Hepatic stellate cell (primary cell): ENCODE measurements at regions not wholly inside any gene's neighbourhood (a gene's known extent, or its start where the extent isn't known, plus 50 kb on each side); places are given as distances from the start of the nearest gene placed in this dataset.

Experiments
- DNase-seq: peaks from one replicate; pipeline ENCODE4 v3.0.0; 2011; ENCODE audit warnings: low spot score

DNA sequence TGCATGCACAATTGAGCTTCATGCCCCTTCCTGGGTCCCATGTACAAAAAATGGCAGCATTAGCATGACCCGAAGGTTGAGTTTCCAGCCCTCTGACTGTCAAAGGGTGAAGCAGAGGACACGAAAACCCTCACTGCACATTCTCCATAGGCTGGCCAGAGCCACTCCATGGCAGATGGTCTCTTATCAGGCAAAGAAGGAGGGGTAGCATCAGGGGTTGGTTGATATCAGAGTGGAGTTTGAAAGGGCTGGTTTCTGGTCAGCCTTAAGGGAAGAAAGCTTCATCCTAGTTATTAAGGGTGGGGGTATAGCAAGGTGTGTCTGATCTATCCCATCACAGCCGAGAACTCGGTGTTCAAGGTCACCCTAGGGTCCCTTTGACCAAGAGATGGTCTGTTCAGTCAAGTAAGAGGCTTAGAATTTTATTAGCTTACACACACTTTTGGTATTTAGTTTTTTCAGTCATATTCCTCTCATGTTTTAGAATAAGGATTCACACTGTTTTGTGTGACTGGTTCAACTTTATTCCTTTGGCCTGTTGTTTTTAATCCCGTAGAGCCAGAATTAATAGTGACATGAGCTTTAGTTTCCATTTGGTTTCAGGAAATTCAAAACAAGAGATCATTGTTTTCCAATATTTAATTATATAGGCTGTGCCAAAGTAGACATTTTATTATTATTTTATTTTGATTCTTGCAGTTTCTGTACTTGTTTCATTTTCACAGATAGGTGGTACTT, 199.9 kb upstream of the FMN2 start:
- no peak for DNase-seq

DNA sequence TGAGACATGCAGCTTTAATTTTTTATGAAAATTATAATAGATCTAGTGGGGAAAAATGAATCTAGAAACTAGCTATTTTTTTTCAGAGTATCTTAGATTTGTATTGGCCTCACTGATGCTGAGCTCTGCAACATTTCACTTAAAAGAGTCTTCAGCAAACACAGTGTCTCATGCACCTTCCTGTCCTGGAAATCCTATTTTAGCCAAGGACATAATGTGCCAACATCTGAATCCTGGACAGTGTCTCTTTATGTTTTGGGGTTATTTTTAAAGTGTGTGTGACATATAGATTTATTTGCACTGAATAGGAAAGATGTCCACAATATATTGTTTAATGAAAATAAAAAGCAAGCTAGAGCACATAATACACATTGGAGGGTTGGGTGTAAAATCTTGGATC, 199.1 kb upstream of the FMN2 start:
- no peak for DNase-seq

DNA sequence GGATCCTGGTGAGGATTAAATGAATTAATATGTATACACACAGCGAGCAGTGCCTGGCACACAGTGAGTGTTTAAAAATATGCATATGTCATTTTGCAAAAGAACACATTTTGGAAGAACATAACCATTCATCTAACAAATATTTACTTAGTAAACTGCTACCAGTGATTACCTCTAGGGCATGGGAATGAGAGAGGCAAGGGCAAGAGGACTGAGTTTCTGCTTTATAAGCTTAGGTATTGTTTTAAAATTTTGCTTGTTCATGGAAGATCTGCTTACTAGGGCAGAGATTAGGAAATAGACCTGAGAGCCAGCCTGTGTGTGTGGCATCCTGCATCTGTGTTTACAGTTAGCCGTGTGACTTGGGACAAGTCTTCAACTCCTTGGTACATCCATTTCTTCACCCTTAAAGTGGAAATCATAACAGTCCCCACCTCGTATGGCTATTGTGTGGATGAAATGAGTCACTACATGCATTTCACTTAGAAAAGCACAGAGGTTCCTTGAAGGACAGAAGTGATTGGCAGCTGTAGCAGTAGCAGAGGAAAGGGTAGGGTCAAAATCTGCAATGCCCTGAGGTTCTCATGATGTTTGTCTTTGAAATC, 198.5 kb upstream of the FMN2 start:
- no peak for DNase-seq

DNA sequence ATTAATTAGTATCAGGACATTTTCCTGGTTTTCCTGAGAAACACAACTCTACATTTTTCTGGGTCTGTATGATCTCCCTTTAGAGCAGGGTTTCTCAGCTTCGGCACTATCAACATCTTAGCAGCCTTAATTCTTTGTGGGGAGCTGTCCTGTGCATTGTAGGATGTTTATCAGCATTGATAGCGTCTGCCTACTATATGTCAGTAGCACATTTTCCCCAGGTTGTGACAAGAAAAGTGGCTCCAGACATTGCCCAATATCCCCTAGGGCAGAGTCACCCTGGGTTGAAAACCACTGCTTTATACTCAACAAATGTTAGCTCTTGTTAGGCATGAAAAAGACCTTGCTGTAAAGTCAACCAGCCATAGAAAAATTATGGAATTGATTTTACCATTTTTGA, 195.1 kb upstream of the FMN2 start:
- DNase-seq: no peak

DNA sequence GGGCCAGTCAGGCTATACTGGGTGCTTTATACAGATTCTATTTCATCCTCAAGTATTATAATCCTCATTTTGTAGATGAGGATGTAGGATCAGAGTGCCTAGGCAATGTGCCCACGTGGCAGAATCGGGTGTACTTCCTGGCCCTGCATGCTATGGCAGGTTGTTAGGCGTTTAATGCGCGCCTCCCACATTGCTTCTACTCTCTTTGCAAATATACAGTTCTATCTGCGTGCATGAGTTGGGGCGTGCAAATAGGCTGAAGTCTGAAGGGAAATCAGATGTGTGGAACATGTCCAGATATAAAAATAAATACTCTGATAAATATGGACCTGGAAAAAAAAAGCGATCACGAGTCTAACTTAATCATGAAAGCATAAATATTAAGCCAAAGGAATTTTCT, 194.7 kb upstream of the FMN2 start:
- DNase-seq: no peak

DNA sequence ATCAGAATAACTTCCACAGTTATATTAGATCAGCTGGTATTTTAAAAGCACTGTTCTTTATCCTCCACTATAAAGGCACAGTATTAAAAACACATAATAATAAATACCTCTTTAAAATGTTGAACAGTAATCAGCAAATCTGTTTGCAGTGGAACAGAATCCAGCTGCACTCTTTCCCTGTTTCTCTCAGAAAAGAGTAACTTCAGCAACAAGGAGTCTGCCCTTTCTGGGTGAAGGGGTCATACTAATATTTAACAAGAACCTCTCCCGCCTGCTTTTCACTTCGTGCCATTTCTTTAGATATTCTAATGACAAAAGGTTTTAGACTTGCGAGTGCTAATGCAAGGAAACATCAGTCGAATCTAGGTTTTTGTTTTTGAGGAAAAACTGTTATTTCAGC, 194.2 kb upstream of the FMN2 start:
- DNase-seq: no peak

DNA sequence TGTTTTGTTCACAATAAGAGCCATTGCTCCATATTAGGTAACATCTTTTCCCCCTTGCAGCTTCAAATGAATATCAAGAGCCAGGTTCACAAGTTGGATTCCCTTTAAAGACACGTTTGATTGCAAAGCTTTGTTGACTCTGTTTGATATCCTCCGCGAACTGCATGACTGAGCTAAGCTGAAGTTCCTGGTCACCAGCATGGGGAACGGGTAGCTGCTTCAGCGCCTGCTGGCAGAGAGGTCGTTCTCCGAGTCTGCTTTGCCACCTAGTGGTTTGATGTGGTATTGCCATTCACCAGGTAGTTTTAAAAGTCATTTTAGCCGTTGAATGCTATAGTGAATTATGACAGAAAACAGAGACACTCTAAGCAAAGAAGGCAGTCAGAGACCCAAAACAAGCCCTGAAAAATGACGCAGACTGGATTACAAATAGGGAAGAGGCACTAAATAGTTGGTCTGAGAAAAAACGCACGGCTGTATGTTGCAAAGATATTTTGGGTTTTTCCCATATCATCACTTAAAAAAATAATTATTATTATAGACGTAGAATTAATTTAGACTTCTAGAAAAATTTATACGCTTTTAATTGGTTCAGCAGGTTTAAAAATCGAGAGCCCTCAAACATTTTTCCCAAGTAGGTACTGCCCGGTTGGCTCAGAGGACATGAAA, 193.5 kb upstream of the FMN2 start:
- peak; percentile 70 for DNase-seq

DNA sequence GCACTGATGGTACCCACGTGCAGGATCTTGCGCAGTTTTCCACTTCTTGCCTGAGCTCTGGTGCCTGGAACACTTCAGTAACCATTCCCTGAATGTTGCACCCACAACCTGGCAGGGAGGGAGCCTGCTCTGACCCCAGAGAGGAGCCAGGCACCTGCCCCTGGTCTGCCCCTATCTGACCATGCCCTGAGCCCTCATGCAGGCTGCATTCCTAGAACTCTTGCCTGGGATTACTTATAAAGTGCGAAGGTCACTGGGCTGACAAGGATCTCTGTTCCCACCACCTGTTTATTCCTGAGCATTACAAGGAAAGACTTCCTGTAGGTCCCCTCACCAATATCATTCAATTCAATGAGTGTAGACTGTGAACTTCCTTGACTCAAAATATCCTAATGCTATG, 191.9 kb upstream of the FMN2 start:
- DNase-seq: no peak

DNA sequence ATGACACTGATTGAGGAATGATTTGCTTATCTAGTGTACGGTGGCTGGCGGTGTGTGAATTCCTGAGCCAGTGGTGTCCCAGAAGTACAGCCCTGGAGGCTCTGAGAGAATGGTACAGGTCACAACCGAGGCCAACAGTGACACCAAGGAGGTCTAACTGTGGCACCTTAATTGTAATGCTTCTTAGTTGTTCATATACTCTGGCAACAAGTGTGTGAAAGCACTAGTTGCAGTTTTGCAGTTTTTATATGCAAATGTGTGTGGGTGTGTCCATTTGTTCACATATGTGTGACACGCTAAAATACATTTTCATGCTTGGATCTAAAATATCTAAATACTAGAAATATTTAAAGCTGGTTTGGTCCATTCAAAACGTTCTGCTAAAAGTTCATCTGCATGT, 185.3 kb upstream of the FMN2 start:
- no peak for DNase-seq

DNA sequence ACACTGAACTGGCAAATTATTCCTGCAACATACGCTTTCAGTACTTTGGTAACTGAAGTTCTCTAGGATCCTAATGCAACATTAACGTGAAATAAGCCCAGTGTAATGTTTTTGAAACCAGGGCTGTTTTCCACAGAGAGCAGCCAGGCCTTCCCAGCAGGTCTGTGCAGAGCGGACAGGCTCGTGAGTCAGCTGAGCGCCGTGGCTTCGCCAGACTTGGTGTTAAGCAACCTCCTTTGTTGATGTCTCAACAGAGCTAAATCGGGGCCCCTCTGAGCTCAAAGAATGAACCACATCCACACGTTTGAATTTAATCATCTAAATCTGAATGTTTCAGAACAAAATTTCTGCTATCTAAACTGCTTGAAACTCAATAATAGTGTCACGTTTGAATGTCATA, 181.8 kb upstream of the FMN2 start:
- no peak for DNase-seq

DNA sequence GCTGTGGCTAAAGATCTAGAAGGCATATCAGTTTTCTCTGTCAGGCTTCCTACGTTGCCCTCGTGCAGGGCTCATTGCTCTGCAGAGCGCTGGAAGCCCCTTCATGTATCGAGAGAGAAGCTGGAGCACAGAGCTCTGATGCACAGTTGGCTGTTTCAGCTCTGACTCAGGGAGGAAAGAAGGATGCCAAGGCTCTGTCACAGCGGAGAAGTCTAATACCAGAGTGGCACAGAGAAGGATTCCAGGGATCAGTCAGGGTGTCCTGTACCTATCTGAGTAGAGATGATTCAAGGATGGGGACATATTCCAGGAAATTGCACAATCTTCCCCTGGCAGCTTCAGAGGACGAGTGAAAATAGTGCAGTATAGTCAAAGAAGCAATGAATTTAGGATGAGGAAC, 179.2 kb upstream of the FMN2 start:
- DNase-seq: peak; percentile 12

DNA sequence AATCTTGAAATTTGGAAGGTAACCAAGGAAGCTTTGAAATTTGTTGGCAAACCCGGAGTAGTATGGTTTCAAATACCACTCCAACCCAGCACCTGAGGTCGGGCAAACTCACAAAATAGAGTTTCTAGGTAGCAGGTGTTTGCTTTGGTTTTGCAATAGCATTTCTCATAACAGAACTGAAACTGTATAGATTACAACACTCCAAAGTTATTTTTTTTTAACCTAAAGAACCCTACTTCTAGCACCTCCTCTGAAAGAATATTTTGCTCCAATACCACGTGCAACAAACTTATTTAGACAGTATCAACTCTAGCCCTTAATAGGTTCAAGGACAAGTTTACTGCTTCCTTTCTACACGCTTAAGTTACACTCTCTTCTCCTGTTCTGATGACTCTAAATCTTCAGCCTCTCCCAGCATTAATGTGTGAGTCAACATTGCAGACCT, 178.5 kb upstream of the FMN2 start:
- DNase-seq: no peak

DNA sequence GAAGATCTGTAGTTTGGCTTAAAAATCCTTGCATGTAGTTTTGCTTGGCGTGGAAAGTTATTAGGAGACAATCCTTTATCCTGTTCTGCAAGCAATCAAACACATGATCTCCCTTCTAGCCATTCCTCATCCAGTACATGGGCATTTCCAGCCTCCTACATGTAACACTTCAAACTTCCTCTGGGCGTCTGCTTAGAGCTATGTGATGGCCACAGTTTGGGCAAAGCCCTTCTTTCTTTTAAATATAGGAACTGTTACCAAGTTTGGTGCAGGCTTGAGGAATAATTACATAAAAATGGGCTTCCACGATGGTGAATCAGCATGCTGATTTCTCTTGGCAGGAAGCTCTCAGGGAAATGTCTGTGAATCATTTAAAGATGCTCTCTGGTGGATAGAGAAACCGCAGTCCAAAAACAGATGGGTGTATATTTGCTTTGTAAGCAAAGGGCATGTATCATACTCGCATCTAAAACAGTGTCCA, 176.9 kb upstream of the FMN2 start:
- DNase-seq: peak; percentile 58

DNA sequence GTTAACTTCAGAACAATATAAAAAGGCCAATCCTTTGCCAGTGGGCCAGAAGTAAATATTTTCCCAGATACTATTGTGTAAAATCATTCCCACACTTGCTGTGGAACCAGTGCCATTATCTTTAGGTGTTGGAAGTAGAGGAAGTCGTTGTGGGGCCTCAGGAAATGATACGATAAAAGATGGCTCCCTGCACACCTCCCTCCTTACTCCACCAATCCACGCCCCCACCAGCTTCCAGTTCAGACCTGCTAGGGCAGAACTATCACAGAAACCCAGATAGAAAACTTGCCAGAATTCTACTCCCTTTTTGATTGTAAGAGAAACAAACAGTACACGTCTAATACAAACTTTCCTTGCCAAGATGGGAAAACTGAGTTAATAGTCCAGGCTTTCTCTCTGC, 173.0 kb upstream of the FMN2 start:
- no peak for DNase-seq

DNA sequence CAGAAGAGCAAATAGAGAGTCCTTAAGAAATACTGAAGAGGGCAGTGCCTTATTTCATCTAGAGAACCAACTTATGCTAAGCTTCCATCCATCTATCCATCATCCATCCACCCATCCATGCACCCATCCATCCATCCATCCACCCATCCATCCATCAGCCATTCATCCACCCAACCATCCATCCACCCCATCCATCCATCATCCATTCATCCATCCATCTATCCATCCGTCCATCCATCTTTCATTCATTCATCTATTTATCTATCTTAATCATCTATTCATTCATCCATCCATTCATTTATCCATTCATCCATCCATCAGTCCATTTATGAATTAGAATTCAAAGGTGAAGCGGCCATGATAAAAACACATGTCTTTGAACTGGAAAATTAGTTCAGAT, 171.5 kb upstream of the FMN2 start:
- no peak for DNase-seq

DNA sequence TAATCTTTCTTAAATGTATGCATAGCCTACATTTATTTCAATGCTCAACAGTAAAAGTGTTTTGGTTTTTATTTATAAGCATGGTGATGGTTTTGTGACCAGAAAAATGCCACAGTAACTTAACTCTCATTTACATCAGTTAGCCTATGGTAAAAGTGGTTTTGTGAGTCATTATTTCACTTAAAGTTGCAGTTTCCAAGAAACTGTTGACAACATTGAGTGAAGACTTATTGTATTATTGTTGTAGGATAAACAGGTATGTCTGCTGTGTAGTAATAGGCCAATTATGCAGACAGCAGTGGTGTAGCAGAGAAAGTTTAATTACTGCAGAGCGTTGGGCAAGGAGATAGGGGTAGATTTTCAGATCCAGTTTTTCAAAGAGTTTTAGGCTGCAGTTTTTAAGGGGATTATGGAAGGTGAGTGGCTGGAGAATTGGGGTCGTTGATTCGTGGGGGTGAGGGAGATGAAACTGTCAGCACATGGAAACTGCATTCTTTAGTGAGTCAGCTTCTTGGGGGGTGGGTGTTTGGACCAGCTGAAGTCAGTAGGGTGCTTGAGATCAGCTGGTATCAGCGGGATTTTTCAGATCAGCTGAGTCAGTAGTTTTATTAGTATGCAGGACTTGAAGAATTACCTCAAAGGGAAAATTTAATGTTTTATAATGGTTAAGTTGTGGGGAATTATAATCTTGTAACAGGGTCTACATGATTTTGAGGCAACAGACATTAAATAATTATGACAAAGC, 168.7 kb upstream of the FMN2 start:
- DNase-seq: no peak

DNA sequence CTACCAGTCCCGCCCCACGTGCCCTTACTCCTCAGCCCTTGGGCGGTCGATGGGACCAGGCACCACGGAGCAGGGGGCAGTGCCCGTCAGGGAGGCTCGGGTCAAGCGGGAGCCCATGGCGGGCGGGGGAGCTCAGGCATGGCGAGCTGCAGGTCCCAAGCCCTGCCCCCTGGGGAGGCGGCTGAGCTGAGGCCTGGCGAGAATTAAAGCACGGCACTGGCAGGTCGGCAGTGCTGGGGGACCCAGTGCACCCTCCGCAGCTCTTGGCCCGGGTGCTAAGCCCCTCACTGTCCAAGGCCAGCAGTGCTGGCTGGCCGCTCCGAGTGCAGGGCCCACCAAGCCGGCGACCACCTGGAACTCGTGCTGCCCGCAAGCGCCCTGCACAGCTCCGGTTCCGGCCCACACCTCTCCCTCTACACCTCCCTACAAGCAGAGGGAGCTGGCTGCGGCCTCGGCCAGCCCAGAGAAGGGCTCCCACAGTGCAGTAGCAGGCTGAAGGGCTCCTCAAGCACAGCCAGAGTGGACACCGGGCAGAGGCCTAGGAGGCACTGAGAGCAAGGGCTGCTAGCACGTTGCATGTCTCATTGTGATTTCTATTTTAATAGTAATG, 166.8 kb upstream of the FMN2 start:
- DNase-seq: no peak

DNA sequence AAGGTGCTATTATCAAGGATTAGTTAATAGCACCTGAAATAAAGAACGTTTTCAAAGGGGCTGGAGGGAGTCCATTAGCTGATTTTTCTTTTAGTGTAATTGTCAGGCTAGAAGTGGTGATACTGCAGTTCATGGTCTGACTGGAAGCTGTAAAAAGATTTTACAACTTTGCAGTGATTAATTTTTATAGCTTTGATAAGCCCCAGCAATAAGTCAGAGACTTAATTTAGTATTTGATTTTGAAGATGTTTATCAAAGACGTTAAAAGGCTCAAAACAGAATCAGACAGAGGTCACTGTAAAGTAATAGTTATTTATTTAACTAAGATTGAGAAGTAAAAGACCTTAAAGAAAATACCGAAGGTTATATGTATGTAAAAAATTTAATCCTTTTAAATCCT, 165.5 kb upstream of the FMN2 start:
- no peak for DNase-seq

DNA sequence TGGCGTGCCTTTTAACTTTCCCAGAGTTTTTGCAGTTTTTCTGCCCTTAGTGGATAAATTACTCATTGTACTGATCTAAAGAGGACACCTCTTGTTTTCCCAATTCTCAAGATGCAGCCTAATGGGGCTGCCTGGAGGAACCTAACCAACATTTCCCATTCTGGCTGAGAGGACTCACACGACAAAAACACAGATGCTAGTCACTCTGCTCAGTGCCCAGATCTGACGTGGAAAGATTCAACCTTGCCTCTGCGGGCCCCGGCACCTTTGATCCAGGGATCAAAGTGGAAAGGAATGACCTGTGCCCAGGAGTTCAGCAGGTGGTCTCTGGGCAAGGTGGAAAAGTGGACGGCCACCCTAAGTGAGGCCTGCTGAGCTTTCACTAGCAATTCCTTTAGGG, 162.4 kb upstream of the FMN2 start:
- DNase-seq: no peak

DNA sequence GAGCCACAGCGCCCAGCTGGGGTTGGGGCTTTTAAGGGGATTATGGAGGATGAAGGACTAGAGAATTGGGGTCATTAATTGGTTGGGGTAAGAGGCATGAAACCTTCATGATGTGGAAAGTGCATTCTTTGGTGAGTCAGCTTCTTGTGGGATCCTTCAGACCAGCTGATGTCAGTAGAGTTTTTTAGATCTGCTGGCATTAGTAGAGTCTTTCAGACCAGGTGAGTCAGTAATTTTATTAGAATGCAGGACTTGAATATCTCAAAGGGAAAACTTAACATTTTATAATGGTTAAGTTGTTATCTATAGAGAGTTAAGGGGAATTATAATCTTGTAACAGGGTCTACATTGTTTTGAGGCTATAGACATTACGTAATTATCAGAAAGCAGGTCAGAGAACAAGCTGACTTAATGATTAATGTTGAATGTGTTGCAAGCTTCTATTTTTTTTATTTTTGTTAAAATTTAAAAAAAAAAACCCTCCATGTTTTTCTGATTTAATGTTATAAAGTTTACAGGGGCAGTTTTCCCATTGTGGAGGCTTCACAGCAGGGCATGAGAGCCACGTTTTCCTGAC, 160.9 kb upstream of the FMN2 start:
- DNase-seq: no peak

DNA sequence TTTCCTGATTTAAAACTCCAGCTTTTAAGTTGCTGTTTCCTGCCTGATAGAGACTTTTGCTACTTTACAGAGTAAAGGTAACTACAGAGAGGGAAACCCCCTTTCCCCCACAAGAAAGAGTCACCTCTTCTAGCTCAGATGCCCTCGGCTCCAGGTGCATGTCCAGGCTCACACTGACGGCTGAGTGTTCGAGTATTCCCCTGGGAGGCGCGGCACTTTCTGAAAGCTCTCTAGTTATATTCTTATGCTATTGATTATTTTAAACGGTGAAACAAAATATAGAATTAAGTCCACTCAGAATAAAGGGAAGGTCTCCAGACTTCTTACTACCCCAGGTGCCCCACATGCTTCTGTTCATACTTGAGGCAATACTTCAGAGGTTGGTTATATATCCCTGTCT, 160.3 kb upstream of the FMN2 start:
- no peak for DNase-seq

DNA sequence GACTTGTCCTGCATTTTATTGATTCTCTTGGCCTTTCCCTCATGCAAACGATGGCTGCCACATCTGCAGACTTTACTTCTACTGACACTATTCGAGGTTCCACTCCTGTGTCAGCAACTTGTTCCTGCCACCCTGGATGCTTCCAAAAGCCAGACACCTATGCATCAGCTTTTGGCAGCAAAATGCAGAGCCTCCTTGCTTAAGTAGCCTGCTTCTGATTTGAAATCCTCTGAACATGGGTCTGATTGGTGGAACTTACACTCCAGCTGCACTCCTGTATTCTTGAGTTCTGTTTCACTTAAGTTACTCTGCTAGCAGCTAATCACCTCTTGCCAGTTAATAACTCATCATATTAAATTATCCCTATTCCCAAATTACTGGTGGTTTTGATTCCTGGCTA, 152.1 kb upstream of the FMN2 start:
- no peak for DNase-seq
